HG03097 (cell line): ENCODE measurements at regions not wholly inside any gene's neighbourhood (a gene's known extent, or its start where the extent isn't known, plus 50 kb on each side); places are given as distances from the start of the nearest gene placed in this dataset.

ENCODE experiments used
- ATAC-seq: cut with Tn5 transposase; IDR thresholded peaks from one replicate; pipeline ENCODE4 v1.9.1; 2021; ENCODE audit not compliant: unreplicated experiment, low FRiP score

- peak; percentile 82 for ATAC-seq
These were observed 55.8 kb upstream of the SHC3 start for GRCh38 chr9:89234205-89235067.

- ATAC-seq: no peak
These were observed 58.4 kb upstream of the SHC3 start for GRCh38 chr9:89236955-89237573.

GRCh38 chr9:89238424-89238823 lies 59.8 kb upstream of the SHC3 start:
- no peak for ATAC-seq

- ATAC-seq: no peak
These were observed 64.9 kb upstream of the SHC3 start for GRCh38 chr9:89243296-89244061.

DNA sequence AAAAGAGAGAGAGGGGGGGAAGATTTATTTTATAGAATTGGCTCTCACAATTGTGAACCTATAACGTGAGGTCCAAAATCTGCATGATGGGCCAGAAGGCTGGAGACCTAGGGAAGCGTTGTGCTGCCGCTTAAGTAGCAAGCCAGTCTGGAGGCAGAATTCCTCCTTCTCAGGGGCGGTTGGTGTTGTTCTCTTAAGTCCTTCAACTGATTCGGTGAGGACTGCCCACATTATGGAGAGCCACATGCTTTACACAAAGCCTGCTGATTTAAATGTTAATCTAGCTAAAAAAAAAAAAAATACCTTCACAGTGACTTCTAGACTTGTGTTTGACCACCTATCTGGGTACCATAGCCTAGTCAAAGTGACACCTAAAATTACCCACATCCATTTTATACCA lies 64.2 kb upstream of the CKS2 start:
- no peak for ATAC-seq

GRCh38 chr9:89247431-89248353 lies 63.3 kb upstream of the CKS2 start:
- ATAC-seq: no peak

DNA sequence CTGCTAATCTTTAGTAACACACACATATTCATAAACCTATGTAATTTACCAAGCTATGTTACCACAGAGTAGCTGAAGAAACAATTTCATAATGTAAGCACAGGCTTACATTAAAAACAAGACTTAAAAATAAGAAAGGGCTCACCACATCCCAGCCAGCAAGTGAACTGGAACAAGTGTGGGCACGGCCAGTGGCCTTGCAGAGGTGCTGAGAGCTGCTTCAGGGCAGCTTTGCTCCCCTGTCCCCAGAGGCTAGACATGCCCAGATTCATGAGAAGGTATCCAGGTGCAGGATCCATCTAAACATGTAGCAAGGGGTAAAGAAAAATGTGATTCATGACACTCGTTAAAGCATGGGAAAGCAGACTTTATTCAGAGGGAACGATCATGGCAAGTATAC lies 62.0 kb upstream of the CKS2 start:
- no peak for ATAC-seq

GRCh38 chr9:89252651-89253267 lies 58.2 kb upstream of the CKS2 start:
- ATAC-seq: no peak

DNA sequence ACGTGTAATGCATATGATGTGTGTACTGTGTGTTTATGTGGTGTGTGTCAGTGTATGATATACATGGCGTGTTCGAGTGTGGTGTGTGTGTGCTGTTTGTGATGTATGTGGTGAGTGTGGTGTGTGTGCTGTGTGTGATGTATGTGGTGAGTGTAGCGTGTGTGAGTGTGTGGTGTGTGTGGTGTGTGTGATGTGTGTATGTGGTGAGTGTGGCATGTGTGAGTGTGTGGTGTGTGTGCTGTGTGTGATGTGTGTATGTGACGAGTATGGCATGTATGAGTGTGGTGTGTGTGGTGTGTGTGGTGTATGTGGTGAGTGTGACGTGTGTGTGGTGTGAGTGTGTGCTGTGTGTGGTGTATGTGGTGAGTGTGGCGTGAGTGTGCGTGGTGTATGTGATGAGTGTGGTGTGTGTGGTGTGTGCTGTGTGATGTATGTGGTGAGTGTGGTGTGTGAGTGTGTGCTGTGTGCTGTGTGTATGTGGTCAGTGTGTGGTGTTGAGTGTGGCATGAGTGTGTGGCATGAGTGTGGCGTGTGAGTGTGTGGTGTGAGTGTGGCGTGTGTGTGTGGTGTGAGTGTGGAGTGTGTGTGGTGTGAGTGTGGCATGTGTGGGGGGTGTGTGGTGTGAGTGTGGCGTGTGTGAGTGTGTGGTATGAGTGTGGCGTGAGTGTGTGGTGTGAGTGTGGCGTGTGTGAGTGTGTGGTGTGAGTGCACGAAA lies 56.8 kb upstream of the CKS2 start:
- no peak for ATAC-seq

DNA sequence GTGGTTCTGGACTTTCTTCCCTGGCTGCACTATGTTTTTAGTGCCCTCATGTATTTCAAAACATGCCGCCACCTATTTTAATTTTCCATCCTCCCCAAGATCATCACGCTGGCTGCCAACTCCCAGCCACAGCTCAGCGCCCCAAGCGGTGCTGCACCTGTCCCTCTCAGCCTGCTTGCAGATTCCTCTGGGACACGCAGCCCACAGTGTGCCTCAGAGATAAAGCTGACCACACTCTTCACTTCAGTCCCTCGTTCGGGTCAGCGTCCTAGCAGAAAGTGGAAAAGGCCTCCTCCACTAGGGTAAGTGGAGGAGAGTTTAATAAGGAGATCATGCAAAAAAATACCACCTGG lies 56.2 kb upstream of the CKS2 start:
- no peak for ATAC-seq

- ATAC-seq: no peak
These were observed 54.8 kb upstream of the CKS2 start for GRCh38 chr9:89256225-89256624.

- no peak for ATAC-seq
These were observed 54.4 kb upstream of the CKS2 start for GRCh38 chr9:89256642-89257041.

DNA sequence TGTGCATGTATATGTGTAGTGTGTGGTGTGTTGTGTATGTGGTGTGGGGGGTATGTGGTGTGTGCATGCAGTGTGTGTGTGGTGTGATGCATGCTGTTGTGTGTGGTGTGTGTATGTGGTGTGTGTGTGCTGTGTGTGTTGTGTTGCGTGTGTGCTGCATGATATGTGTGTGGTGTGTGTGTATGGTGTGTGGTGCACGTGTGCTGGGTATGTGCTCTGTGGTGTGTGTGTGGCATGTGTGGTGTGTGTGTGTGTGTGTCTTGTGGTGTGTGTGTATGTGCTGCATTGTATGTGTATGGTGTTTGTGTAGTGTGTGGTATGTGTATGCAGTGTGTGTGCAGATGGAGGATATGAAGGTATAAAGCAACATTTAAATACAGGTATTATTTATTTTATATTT lies 50.5 kb upstream of the CKS2 start:
- no peak for ATAC-seq
